ENCODE measurements at regions not wholly inside any gene's neighbourhood (a gene's known extent, or its start where the extent isn't known, plus 50 kb on each side); places are given as distances from the start of the nearest gene placed in this dataset.

DNA sequence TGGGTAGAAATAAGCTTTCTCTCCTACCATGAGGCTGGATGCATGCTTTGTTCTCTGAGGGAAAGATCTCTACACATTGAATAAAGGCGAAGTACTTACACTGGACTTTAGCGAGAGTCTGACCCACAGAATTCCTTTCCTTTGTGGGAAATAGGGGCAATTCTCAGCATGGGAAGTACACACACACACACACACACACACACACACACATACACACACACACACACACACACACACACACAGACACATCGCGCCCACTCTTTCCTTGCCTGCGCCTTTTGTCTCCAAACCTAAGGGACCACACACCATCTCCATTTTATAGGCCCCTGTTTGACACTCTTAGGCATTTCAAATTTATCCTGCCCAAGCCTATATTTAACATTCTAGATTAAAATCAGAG lies 83.8 kb downstream of the LUZP4 start:
- Histone ChIP-seq H3K4me3 (no peak overlapping the region), H3K36me3 (no peaks in the 10 kb centered on the region), H3K27me3 (replicated peaks in 1 of 7) (peaks cover 0 to 3% (median 0%) of the 10 kb centered on the region in 7 donors), H3K27ac (no peak overlapping the region), H3K4me1 (no peaks in the 10 kb centered on the region), H3K9me3 (no peaks in the 10 kb centered on the region)
- intact Hi-C loops (cut with DNase I; ENCODE audit: low total_unique reads): no loop called here
- DNase-seq: no peak
- 81 to 98% (median 96%) methylated on average over 4 to 5 of the region's 5 CpGs for WGBS, 5 donors
- TF ChIP-seq POLR2A (IDR thresholded peaks at IDR 0.05) (no peak), POLR2AphosphoS5 (IDR thresholded peaks at IDR 0.05) (no peak)
- TF ChIP-seq, protein P1, sequence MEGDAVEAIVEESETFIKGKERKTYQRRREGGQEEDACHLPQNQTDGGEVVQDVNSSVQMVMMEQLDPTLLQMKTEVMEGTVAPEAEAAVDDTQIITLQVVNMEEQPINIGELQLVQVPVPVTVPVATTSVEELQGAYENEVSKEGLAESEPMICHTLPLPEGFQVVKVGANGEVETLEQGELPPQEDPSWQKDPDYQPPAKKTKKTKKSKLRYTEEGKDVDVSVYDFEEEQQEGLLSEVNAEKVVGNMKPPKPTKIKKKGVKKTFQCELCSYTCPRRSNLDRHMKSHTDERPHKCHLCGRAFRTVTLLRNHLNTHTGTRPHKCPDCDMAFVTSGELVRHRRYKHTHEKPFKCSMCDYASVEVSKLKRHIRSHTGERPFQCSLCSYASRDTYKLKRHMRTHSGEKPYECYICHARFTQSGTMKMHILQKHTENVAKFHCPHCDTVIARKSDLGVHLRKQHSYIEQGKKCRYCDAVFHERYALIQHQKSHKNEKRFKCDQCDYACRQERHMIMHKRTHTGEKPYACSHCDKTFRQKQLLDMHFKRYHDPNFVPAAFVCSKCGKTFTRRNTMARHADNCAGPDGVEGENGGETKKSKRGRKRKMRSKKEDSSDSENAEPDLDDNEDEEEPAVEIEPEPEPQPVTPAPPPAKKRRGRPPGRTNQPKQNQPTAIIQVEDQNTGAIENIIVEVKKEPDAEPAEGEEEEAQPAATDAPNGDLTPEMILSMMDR (IDR thresholded peaks at IDR 0.05 in 8 of 11, conservative IDR thresholded peaks at IDR 0.05 in 3 of 11): no peak

DNA sequence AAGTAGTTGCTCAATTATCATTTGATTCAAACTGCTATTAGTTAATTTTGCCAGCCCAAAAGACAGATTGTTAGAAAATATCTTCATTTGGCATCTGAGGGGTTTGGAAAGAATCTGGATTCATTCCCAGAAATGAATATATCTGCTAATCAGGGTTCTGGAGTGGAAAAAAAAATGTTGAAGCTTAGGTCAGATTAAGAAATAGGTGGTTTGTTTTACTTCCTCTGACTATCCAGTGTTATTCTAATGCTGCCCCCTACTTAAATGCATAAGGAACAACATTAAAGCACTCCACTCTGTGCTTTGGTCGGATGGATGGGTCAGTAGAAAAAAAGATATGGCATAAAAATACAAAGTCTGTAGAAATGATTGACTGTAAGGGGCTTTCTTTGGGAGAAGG lies 89.0 kb downstream of the LUZP4 start:
- no peak for DNase-seq
- Histone ChIP-seq H3K36me3 (no peaks in the 10 kb centered on the region), H3K27ac (no peak overlapping the region), H3K27me3 (replicated peaks in 1 of 7) (peaks cover 0 to 6% (median 0%) of the 10 kb centered on the region in 7 donors), H3K4me1 (no peaks in the 10 kb centered on the region), H3K4me3 (no peak overlapping the region), H3K9me3 (no peaks in the 10 kb centered on the region)
- no peak for TF ChIP-seq POLR2A (IDR thresholded peaks at IDR 0.05)
- TF ChIP-seq POLR2AphosphoS5 (IDR thresholded peaks at IDR 0.05): no peak
- TF ChIP-seq, protein P1 (IDR thresholded peaks at IDR 0.05 in 8 of 11, conservative IDR thresholded peaks at IDR 0.05 in 3 of 11): no peak
- intact Hi-C loops (cut with DNase I; ENCODE audit: low total_unique reads): no loop called here
- 21 to 63% (median 47%) methylated on average over 1 of the region's 1 CpG for WGBS, 5 donors

DNA sequence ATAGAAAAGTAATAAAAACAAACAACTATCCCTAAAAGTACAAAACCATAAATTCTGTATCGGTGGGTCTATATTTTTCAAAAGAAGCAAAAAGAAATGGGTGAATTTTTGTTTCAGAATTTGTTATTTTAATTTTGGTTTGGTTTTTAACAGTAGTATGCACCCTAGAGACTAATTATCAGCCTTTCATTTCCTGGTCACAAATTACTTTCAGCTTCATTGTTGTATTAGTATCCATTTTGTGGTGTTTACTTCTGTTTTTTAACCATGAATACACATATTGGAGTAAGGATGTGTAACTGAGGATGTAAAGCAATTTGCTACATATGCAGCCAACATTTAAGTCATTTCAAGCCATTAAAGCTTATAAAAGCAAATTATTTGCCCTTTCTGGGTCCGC lies 97.8 kb downstream of the LUZP4 start:
- Histone ChIP-seq H3K9me3 (no peaks in the 10 kb centered on the region), H3K27ac (no peak overlapping the region)

DNA sequence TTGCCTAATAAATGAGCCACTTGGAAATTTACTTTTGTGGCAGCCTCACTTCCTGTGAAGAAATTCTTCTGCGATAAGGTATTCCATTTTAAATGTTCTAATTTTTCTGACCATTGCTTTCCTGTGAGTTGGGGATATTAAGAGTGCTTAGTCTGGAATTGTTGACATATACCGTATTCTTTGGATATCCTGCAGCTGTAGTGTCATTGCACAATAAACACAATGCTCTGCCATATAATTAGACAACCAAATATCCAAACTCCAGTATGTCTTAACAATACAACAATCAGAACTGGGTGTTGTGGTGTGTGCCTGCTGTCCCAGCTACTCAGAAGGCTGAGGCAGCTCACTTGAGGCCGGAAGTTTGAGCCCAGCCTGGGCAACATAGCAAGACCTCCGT lies 99.4 kb downstream of the LUZP4 start:
- no peak overlapping the region for H3K27ac ChIP-seq
- 71 to 79% (median 76%) methylated on average over 4 of the region's 4 CpGs for WGBS, 5 donors
- TF ChIP-seq, protein P1 (IDR thresholded peaks at IDR 0.05 in 8 of 11, conservative IDR thresholded peaks at IDR 0.05 in 3 of 11): no peak
- TF ChIP-seq POLR2A (IDR thresholded peaks at IDR 0.05) (no peak), POLR2AphosphoS5 (IDR thresholded peaks at IDR 0.05) (no peak)
- H3K27me3 ChIP-seq (replicated peaks in 1 of 7): no peaks in the 10 kb centered on the region
- no peaks in the 10 kb centered on the region for H3K36me3 ChIP-seq
- no peak overlapping the region for H3K4me3 ChIP-seq
- H3K4me1 ChIP-seq: no peaks in the 10 kb centered on the region
- no peak for DNase-seq
- H3K9me3 ChIP-seq: no peaks in the 10 kb centered on the region
- intact Hi-C loops (cut with DNase I; ENCODE audit: low total_unique reads): no loop called here

More for the DNA sequence above, 97.8 kb downstream of the LUZP4 start:
- intact Hi-C loops (cut with DNase I; ENCODE audit: low total_unique reads): no loop called here
- H3K27me3 ChIP-seq (replicated peaks in 1 of 7): no peaks in the 10 kb centered on the region
- no peaks in the 10 kb centered on the region for H3K36me3 ChIP-seq
- TF ChIP-seq, protein P1 (IDR thresholded peaks at IDR 0.05 in 8 of 11, conservative IDR thresholded peaks at IDR 0.05 in 3 of 11): no peak
- TF ChIP-seq POLR2AphosphoS5 (IDR thresholded peaks at IDR 0.05): no peak
- no peak for TF ChIP-seq POLR2A (IDR thresholded peaks at IDR 0.05)
- no peak for DNase-seq
- WGBS, 5 donors: 72 to 94% (median 87%) methylated on average over 2 of the region's 2 CpGs
- H3K4me1 ChIP-seq: no peaks in the 10 kb centered on the region
- no peak overlapping the region for H3K4me3 ChIP-seq

Data from spleen (tissue), 11 donors.